ENCODE measurements at regions not wholly inside any gene's neighbourhood (a gene's known extent, or its start where the extent isn't known, plus 50 kb on each side); places are given as distances from the start of the nearest gene placed in this dataset.

DNA sequence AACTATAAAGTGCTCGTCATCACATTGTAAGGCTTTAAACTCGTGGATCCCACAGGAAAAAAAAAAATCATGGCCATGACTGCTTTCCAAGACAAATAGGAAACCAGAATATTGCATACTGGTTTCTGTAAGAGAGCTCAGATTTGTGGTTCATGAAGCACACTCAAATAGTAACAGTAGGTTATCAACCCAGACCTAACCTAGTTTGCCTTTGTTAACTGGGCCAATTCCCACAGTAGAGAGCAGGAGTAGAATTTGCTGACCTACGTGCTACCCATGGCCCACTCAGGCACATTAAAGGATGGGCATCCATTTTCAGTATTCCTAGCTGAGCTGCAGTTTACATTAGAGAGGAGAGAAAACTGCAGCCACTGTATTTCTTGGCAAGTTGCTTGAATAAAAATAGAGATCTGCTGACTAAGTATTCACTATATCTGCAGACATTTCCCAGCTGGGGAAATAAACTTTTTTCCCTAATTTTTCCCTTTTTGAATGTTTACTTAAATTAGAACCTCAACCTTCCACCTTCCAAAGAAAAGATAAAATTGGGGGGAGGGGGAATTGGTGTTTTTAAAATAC is 218.5 kb downstream of the SPANXN3 start:
- H3K27me3 Mint-ChIP-seq (ENCODE audit: low read depth) = no peaks in the 10 kb centered on the region; the same call in none of the 2 replicates
- POLR2A ChIA-PET = no interaction called here
- no peak for TF ChIP-seq JAZF1 (CRISPR knock-in tag; IDR thresholded peaks at IDR 0.05)
- TF ChIP-seq IRF2 (CRISPR knock-in tag; IDR thresholded peaks at IDR 0.05; ENCODE audit: borderline replicate concordance, low read depth) = no peak
- TF ChIP-seq, protein P1, sequence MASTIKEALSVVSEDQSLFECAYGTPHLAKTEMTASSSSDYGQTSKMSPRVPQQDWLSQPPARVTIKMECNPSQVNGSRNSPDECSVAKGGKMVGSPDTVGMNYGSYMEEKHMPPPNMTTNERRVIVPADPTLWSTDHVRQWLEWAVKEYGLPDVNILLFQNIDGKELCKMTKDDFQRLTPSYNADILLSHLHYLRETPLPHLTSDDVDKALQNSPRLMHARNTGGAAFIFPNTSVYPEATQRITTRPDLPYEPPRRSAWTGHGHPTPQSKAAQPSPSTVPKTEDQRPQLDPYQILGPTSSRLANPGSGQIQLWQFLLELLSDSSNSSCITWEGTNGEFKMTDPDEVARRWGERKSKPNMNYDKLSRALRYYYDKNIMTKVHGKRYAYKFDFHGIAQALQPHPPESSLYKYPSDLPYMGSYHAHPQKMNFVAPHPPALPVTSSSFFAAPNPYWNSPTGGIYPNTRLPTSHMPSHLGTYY (CRISPR knock-in tag; IDR thresholded peaks at IDR 0.05) = no peak
- TF ChIP-seq NR3C1 (CRISPR knock-in tag; conservative IDR thresholded peaks at IDR 0.05; ENCODE audit: low read depth) = no peak
- TF ChIP-seq, protein P2, sequence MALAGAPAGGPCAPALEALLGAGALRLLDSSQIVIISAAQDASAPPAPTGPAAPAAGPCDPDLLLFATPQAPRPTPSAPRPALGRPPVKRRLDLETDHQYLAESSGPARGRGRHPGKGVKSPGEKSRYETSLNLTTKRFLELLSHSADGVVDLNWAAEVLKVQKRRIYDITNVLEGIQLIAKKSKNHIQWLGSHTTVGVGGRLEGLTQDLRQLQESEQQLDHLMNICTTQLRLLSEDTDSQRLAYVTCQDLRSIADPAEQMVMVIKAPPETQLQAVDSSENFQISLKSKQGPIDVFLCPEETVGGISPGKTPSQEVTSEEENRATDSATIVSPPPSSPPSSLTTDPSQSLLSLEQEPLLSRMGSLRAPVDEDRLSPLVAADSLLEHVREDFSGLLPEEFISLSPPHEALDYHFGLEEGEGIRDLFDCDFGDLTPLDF (CRISPR knock-in tag; IDR thresholded peaks at IDR 0.05) = no peak
- no peak for TF ChIP-seq SOX15 (CRISPR knock-in tag; IDR thresholded peaks at IDR 0.05)
- TF ChIP-seq, protein P3, sequence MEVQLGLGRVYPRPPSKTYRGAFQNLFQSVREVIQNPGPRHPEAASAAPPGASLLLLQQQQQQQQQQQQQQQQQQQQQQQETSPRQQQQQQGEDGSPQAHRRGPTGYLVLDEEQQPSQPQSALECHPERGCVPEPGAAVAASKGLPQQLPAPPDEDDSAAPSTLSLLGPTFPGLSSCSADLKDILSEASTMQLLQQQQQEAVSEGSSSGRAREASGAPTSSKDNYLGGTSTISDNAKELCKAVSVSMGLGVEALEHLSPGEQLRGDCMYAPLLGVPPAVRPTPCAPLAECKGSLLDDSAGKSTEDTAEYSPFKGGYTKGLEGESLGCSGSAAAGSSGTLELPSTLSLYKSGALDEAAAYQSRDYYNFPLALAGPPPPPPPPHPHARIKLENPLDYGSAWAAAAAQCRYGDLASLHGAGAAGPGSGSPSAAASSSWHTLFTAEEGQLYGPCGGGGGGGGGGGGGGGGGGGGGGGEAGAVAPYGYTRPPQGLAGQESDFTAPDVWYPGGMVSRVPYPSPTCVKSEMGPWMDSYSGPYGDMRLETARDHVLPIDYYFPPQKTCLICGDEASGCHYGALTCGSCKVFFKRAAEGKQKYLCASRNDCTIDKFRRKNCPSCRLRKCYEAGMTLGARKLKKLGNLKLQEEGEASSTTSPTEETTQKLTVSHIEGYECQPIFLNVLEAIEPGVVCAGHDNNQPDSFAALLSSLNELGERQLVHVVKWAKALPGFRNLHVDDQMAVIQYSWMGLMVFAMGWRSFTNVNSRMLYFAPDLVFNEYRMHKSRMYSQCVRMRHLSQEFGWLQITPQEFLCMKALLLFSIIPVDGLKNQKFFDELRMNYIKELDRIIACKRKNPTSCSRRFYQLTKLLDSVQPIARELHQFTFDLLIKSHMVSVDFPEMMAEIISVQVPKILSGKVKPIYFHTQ (CRISPR knock-in tag; IDR thresholded peaks at IDR 0.05) = no peak
- TF ChIP-seq, protein P4, sequence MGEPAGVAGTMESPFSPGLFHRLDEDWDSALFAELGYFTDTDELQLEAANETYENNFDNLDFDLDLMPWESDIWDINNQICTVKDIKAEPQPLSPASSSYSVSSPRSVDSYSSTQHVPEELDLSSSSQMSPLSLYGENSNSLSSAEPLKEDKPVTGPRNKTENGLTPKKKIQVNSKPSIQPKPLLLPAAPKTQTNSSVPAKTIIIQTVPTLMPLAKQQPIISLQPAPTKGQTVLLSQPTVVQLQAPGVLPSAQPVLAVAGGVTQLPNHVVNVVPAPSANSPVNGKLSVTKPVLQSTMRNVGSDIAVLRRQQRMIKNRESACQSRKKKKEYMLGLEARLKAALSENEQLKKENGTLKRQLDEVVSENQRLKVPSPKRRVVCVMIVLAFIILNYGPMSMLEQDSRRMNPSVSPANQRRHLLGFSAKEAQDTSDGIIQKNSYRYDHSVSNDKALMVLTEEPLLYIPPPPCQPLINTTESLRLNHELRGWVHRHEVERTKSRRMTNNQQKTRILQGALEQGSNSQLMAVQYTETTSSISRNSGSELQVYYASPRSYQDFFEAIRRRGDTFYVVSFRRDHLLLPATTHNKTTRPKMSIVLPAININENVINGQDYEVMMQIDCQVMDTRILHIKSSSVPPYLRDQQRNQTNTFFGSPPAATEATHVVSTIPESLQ (CRISPR knock-in tag; IDR thresholded peaks at IDR 0.05) = no peak
- TF ChIP-seq ELF4 (CRISPR knock-in tag; IDR thresholded peaks at IDR 0.05; ENCODE audit: low read depth) = no peak
- TF ChIP-seq, protein P5, sequence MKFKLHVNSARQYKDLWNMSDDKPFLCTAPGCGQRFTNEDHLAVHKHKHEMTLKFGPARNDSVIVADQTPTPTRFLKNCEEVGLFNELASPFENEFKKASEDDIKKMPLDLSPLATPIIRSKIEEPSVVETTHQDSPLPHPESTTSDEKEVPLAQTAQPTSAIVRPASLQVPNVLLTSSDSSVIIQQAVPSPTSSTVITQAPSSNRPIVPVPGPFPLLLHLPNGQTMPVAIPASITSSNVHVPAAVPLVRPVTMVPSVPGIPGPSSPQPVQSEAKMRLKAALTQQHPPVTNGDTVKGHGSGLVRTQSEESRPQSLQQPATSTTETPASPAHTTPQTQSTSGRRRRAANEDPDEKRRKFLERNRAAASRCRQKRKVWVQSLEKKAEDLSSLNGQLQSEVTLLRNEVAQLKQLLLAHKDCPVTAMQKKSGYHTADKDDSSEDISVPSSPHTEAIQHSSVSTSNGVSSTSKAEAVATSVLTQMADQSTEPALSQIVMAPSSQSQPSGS (CRISPR knock-in tag; IDR thresholded peaks at IDR 0.05; ENCODE audit: borderline replicate concordance, low read depth) = no peak
- no peak for TF ChIP-seq ZNF219 (CRISPR knock-in tag; IDR thresholded peaks at IDR 0.05; ENCODE audit: borderline replicate concordance)
- TF ChIP-seq, protein P6, sequence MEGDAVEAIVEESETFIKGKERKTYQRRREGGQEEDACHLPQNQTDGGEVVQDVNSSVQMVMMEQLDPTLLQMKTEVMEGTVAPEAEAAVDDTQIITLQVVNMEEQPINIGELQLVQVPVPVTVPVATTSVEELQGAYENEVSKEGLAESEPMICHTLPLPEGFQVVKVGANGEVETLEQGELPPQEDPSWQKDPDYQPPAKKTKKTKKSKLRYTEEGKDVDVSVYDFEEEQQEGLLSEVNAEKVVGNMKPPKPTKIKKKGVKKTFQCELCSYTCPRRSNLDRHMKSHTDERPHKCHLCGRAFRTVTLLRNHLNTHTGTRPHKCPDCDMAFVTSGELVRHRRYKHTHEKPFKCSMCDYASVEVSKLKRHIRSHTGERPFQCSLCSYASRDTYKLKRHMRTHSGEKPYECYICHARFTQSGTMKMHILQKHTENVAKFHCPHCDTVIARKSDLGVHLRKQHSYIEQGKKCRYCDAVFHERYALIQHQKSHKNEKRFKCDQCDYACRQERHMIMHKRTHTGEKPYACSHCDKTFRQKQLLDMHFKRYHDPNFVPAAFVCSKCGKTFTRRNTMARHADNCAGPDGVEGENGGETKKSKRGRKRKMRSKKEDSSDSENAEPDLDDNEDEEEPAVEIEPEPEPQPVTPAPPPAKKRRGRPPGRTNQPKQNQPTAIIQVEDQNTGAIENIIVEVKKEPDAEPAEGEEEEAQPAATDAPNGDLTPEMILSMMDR (IDR thresholded peaks at IDR 0.05) = no peak
- no peak for TF ChIP-seq ZNF317 (CRISPR knock-in tag; IDR thresholded peaks at IDR 0.05; ENCODE audit: borderline replicate concordance, low read depth)
- TF ChIP-seq, protein P7, sequence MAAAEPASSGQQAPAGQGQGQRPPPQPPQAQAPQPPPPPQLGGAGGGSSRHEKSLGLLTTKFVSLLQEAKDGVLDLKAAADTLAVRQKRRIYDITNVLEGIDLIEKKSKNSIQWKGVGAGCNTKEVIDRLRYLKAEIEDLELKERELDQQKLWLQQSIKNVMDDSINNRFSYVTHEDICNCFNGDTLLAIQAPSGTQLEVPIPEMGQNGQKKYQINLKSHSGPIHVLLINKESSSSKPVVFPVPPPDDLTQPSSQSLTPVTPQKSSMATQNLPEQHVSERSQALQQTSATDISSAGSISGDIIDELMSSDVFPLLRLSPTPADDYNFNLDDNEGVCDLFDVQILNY (CRISPR knock-in tag; IDR thresholded peaks at IDR 0.05) = no peak
- TF ChIP-seq, protein P8, sequence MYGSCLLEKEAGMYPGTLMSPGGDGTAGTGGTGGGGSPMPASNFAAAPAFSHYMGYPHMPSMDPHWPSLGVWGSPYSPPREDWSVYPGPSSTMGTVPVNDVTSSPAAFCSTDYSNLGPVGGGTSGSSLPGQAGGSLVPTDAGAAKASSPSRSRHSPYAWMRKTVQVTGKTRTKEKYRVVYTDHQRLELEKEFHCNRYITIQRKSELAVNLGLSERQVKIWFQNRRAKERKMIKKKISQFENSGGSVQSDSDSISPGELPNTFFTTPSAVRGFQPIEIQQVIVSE (CRISPR knock-in tag; IDR thresholded peaks at IDR 0.05; ENCODE audit: borderline replicate concordance) = no peak
- TF ChIP-seq JUN (CRISPR knock-in tag; IDR thresholded peaks at IDR 0.05) = no peak
- TF ChIP-seq ZBTB21 (CRISPR knock-in tag; IDR thresholded peaks at IDR 0.05; ENCODE audit: borderline replicate concordance) = no peak
- no peak for TF ChIP-seq ZNF396 (CRISPR knock-in tag; IDR thresholded peaks at IDR 0.05; ENCODE audit: borderline replicate concordance)
- no peak for DNase-seq (ENCODE audit: low spot score)
- peaks cover 22% of the 10 kb centered on the region for H3K36me3 Mint-ChIP-seq
- CTCF ChIA-PET = no interaction called here
- no peak overlapping the region for H3K27ac Mint-ChIP-seq
- no peaks in the 10 kb centered on the region for H3K4me1 Mint-ChIP-seq
- no peak for ATAC-seq
- no peak overlapping the region for H3K4me3 Mint-ChIP-seq
- peaks cover 42% of the 10 kb centered on the region for H3K9me3 Mint-ChIP-seq

Data from WTC11 (cell line).